Hepatocyte (in vitro differentiated cells): ENCODE measurements at regions not wholly inside any gene's neighbourhood (a gene's known extent, or its start where the extent isn't known, plus 50 kb on each side); places are given as distances from the start of the nearest gene placed in this dataset.

ENCODE experiments used
- EZH2phosphoT487 ChIP-seq: fragments of 200-600 bp; sonication (generic); IDR thresholded peaks from one replicate; pipeline ENCODE4 v1.6.1; 2018; ENCODE audit warnings: antibody characterized with exemption, mild to moderate bottlenecking, low read depth, moderate library complexity; ENCODE audit not compliant: unreplicated experiment, severe bottlenecking
- TF ChIP-seq, protein P1 (sequence below): fragments of 200-600 bp; sonication (generic); IDR thresholded peaks from 2 replicates; pipeline ENCODE4 v1.5.1; 2016; ENCODE audit warnings: antibody characterized with exemption, mild to moderate bottlenecking; ENCODE audit not compliant: poor library complexity

DNA sequence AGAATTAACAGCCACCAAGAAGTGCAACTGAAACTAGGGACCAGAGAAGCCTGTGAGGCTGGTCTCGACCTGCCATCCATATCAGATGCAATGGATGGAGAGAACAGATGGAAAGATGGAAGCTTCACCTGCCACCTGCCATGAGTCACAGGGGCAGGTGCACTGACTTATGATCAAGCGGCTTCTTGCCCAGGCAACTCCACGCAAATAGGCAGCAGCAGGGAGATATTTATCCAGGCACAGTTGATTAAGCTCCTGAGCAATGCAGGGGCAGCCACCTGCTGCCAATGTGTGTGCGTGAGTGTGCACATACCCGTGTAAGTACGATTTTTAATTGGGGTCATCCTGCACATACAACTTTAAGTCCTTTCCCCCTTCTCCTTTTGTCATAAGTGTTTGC is 174.2 kb downstream of the PTPRU start:
- TF ChIP-seq, protein P1, sequence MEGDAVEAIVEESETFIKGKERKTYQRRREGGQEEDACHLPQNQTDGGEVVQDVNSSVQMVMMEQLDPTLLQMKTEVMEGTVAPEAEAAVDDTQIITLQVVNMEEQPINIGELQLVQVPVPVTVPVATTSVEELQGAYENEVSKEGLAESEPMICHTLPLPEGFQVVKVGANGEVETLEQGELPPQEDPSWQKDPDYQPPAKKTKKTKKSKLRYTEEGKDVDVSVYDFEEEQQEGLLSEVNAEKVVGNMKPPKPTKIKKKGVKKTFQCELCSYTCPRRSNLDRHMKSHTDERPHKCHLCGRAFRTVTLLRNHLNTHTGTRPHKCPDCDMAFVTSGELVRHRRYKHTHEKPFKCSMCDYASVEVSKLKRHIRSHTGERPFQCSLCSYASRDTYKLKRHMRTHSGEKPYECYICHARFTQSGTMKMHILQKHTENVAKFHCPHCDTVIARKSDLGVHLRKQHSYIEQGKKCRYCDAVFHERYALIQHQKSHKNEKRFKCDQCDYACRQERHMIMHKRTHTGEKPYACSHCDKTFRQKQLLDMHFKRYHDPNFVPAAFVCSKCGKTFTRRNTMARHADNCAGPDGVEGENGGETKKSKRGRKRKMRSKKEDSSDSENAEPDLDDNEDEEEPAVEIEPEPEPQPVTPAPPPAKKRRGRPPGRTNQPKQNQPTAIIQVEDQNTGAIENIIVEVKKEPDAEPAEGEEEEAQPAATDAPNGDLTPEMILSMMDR: no peak
- TF ChIP-seq EZH2phosphoT487: no peak
